C4-2B (cell line): ENCODE measurements at regions not wholly inside any gene's neighbourhood (a gene's known extent, or its start where the extent isn't known, plus 50 kb on each side); places are given as distances from the start of the nearest gene placed in this dataset.

Source experiments
- H3K27ac ChIP-seq: fragments of 450-650 bp; 2 replicates; pipeline ENCODE4 v1.5.1; 2017
- CTCF ChIP-seq: fragments of 450-650 bp; conservative IDR thresholded peaks from 2 replicates; pipeline ENCODE4 v1.5.1; 2017; ENCODE audit warnings: mild to moderate bottlenecking
- ZFX ChIP-seq: fragments of 450-650 bp; IDR thresholded peaks from 2 replicates; pipeline ENCODE4 v1.6.1; 2017

DNA sequence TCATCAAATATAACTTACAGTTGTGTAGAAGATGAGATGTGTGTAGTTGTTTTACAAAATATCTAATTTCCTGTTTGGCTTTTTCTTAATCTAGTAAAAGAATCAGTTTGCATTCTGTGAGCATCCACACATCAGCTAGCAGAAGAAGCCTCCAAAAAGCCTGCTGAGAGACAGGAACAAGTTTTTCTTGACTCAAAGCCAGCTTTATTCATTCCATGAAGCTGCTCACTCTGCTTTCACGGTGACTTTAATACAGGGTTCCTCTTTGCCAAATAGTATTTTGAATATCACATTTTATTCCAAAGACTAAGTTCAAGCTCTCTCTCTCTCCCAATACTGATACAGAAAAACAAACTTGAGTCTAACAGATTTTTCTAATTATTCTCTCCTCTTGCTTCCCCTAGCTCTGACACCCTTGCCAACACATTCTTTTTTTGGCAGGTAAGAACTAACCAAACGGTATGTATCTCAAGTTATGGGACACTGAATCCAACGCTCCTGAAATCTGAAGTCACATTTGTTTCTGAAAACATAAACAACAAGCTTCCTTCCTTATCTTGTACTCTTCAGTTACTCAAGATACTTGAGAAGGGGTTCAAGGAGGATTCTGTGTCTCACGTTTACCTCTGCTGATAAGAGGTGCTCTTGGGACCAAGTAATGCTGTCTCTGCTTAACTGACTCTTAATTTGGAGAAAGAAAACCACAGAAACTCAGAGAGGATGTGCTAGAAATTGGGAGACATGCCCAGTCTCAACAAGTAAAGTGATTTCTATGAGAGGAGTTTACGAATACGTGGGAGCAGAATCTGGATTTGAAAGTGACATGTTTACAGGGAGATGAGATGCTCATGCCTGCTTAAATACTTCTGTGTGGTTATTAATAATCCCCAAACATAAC, 184.2 kb upstream of the SPTLC3 start:
- TF ChIP-seq CTCF = no peak
- no peak for TF ChIP-seq ZFX
- no peak overlapping the region for H3K27ac ChIP-seq

DNA sequence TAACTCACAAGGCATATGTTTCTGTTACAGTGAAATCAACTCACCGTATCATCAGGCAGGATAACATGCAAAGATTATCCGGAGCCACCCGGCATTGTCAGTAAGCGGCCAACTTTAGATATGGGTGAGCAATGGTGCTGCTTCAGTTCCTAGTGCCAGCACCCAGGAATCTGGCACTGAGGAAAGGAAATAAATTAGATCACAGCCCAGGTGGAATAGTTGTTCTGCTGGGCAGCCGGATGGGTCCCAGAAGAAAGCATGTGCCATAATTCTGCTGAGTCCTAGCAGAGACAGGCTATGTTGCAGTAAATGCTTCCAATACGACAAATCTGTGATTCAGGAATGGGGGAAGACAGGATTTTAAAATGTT, 183.6 kb upstream of the SPTLC3 start:
- no peak for TF ChIP-seq CTCF
- TF ChIP-seq ZFX = no peak
- no peak overlapping the region for H3K27ac ChIP-seq

DNA sequence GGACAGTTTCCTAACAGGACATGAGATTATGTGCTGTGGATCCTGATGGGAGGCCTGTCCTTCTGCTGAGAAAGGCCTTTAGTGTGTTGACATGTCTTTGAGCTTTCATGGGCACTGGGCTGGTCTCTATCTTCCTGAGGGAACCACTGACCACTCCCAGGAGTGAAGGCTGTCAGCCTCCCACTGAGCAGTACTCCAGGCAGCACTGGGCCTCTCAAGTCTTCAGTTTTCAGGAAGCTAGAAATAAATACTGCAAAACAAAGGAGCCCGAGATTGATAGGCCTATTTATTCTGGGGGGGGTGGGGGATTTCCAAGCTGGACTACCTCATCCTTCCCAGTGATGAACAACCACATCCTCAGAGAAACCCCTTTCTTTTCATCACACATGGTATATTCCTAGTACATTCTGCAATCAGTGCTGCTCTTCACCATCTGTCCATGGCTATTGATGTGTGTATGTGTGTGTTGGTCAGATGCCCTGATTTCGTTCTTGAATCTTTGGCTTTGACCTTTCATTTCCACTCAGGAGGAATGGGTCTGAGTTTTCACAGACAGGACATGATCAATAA, 180.9 kb upstream of the SPTLC3 start:
- no peak for TF ChIP-seq CTCF
- TF ChIP-seq ZFX = no peak
- no peak overlapping the region for H3K27ac ChIP-seq

DNA sequence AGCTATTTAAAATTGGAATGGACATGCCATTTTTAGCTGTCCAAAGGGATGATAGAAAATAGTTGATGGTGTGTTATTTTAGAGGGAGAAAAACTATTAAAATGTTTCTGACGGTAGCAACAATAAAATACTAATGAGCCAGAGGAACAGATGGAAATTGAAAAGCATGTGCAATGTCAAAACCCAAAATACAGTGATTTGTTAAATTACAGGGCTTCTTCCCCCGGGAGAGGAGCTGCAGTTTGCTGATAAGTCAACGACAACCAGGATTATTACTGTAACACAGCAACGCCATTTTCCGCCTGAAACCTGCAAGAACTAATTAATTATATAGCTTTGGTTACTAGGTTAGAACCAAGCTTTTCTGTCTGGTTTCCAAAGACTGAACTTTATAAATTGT, 179.6 kb upstream of the SPTLC3 start:
- no peak for TF ChIP-seq ZFX
- no peak for TF ChIP-seq CTCF

GRCh38 chr20:12833861-12834260, 174.9 kb upstream of the SPTLC3 start:
- H3K27ac ChIP-seq = no peak overlapping the region
- no peak for TF ChIP-seq ZFX
- TF ChIP-seq CTCF = no peak

More for the DNA sequence above, 179.6 kb upstream of the SPTLC3 start:
- H3K27ac ChIP-seq = no peak overlapping the region

DNA sequence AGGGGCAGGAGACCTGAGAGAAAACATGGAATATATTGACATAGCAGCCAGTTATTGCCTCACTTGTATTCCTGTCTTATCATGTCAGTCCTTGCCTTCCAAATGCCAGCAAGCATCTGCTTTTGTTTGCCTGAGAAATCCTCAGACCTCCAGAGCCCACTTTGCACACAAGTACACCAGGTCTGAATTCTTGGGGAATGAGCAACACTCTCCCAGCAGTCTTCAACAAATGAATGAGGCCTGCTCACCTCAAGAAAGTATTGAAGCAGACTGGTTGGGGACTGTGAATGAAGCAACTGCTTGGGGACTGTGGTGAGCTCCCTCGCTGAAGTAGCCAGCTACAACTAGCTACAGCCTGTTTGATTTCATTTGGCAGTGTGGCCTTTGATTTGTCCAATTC, 172.8 kb upstream of the SPTLC3 start:
- no peak for TF ChIP-seq CTCF
- TF ChIP-seq ZFX = no peak
- no peak overlapping the region for H3K27ac ChIP-seq

- H3K27ac ChIP-seq = no peak overlapping the region
- no peak for TF ChIP-seq CTCF
- TF ChIP-seq ZFX = no peak
Observed at GRCh38 chr20:12837646-12838045, 171.1 kb upstream of the SPTLC3 start.
